Naive thymus-derived CD4-positive, alpha-beta T cell (primary cell): ENCODE measurements at regions not wholly inside any gene's neighbourhood (a gene's known extent, or its start where the extent isn't known, plus 50 kb on each side); places are given as distances from the start of the nearest gene placed in this dataset.

Experiments
- ATAC-seq: fragments of 150-1000 bp; cut with Tn5 transposase; 2 replicates; pipeline ENCODE4 v1.10.0; 2021; ENCODE audit warnings: mild to moderate bottlenecking, moderate library complexity
- CTCF ChIA-PET: fragments of 350-600 bp; sonication (Branson Sonifier 250); formaldehyde crosslinking; loops from one replicate; lab custom pipeline; 2021; ENCODE audit warnings: antibody characterized with exemption; lab: Charles Lee
- POLR2A ChIA-PET: fragments of 350-600 bp; sonication (Branson Sonifier 250); formaldehyde crosslinking; loops from one replicate; lab custom pipeline; 2021; ENCODE audit warnings: antibody characterized with exemption, inconsistent platforms; lab: Charles Lee
- DNase-seq, 9 donors: peaks; one replicate each; pipeline versions ENCODE4 v3.0.0 to v3.0.0-alpha.2; 2020 to 2022; ENCODE audit warnings: mixed read lengths in 1 of 9
- H3K27ac ChIP-seq: one replicate; pipeline ENCODE4 v1.7.0; 2013; ENCODE audit warnings: mild to moderate bottlenecking, low read depth, low read length, moderate library complexity
- H3K27me3 ChIP-seq, 2 donors: one replicate each; pipeline ENCODE4 v1.7.0; 2013; ENCODE audit warnings: low read length in 2 of 2, mild to moderate bottlenecking in 2 of 2, moderate library complexity in 2 of 2; ENCODE audit not compliant: control insufficient read depth in 2 of 2, insufficient read depth in 2 of 2
- H3K36me3 ChIP-seq, 3 experiments: 1 replicate in 2 of 3; 2 replicates in 1 of 3; pipeline ENCODE4 v1.7.0; 2013; ENCODE audit warnings: low read length in 3 of 3, mild to moderate bottlenecking in 3 of 3, moderate library complexity in 1 of 3; ENCODE audit not compliant: insufficient read depth in 3 of 3, control insufficient read depth in 2 of 3
- H3K4me1 ChIP-seq, 2 donors: one replicate each; pipeline ENCODE4 v1.7.0; 2013; ENCODE audit warnings: low read length in 2 of 2, mild to moderate bottlenecking in 2 of 2, moderate library complexity in 1 of 2; ENCODE audit not compliant: control insufficient read depth in 2 of 2, insufficient read depth in 2 of 2
- H3K4me3 ChIP-seq: 2 replicates; pipeline ENCODE4 v1.7.0; 2013; ENCODE audit warnings: mild to moderate bottlenecking, low read length
- H3K9me3 ChIP-seq, 3 experiments: 1 replicate in 2 of 3; 2 replicates in 1 of 3; pipeline ENCODE4 v1.7.0; 2013; ENCODE audit warnings: low read length in 3 of 3; ENCODE audit not compliant: control insufficient read depth in 2 of 3
- H3K27ac Mint-ChIP-seq, 9 donors: one replicate each; pipeline ENCODE4 v1.8.0; 2020 to 2022; ENCODE audit warnings: mixed read lengths in 9 of 9, mild to moderate bottlenecking in 8 of 9, moderate library complexity in 5 of 9, inconsistent platforms in 2 of 9
- H3K27me3 Mint-ChIP-seq, 5 donors: one replicate each; pipeline ENCODE4 v1.8.0; 2021 to 2022; ENCODE audit warnings: mixed read lengths in 5 of 5, mild to moderate bottlenecking in 1 of 5
- H3K36me3 Mint-ChIP-seq, 5 donors: one replicate each; pipeline ENCODE4 v1.8.0; 2020 to 2022; ENCODE audit warnings: mixed read lengths in 5 of 5, mild to moderate bottlenecking in 3 of 5, inconsistent platforms in 1 of 5
- H3K4me1 Mint-ChIP-seq, 7 donors: one replicate each; pipeline ENCODE4 v1.8.0; 2020 to 2022; ENCODE audit warnings: mixed read lengths in 7 of 7, mild to moderate bottlenecking in 3 of 7, inconsistent platforms in 1 of 7
- H3K4me3 Mint-ChIP-seq, 10 donors: one replicate each; pipeline ENCODE4 v1.8.0; 2020 to 2022; ENCODE audit warnings: mild to moderate bottlenecking in 10 of 10, mixed read lengths in 10 of 10, moderate library complexity in 6 of 10, inconsistent platforms in 2 of 10
- H3K9me3 Mint-ChIP-seq, 11 donors: one replicate each; pipeline ENCODE4 v1.8.0; 2020 to 2022; ENCODE audit warnings: mixed read lengths in 11 of 11, mild to moderate bottlenecking in 4 of 11, inconsistent platforms in 1 of 11, moderate library complexity in 1 of 11
- intact Hi-C, 2 donors: fragments of 100-400 bp; cut with micrococcal nuclease; formaldehyde crosslinking; loops; one replicate each; pipeline ENCODE4 v1.15.1; 2023

- Histone ChIP-seq H3K9me3 (no peaks in the 10 kb centered on the region), H3K27me3 (no peaks in the 10 kb centered on the region), H3K4me1 (no peaks in the 10 kb centered on the region), H3K4me3 (no peak overlapping the region), H3K36me3 (no peaks in the 10 kb centered on the region), H3K27ac (no peak overlapping the region)
- peaks cover 4 to 38% (median 26%) of the 10 kb centered on the region in 5 donors for H3K27me3 Mint-ChIP-seq
- H3K27ac Mint-ChIP-seq, result no peak overlapping the region
- POLR2A ChIA-PET, result no interaction called here
- ATAC-seq (no peak), DNase-seq (no peak)
- intact Hi-C loops, result no loop called here
- no peak overlapping the region for H3K4me3 Mint-ChIP-seq
- no peaks in the 10 kb centered on the region for H3K36me3 Mint-ChIP-seq
- H3K4me1 Mint-ChIP-seq, result no peaks in the 10 kb centered on the region
- peaks cover 0 to 10% (median 0%) of the 10 kb centered on the region in 11 donors for H3K9me3 Mint-ChIP-seq
- CTCF ChIA-PET, result no interaction called here
These were observed 289.4 kb downstream of the THBS2 start for GRCh38 chr6:168964138-168964835.

- CTCF ChIA-PET, result no interaction called here
- no peak for DNase-seq
- H3K9me3 Mint-ChIP-seq, result peaks cover 0 to 10% (median 0%) of the 10 kb centered on the region in 11 donors
- POLR2A ChIA-PET, result no interaction called here
- Histone ChIP-seq H3K36me3 (no peaks in the 10 kb centered on the region), H3K4me3 (no peak overlapping the region), H3K27me3 (no peaks in the 10 kb centered on the region), H3K9me3 (no peaks in the 10 kb centered on the region), H3K4me1 (no peaks in the 10 kb centered on the region), H3K27ac (no peak overlapping the region)
- no peak for ATAC-seq
- H3K4me1 Mint-ChIP-seq, result no peaks in the 10 kb centered on the region
- no peaks in the 10 kb centered on the region for H3K36me3 Mint-ChIP-seq
- intact Hi-C loops, result no loop called here
- no peak overlapping the region for H3K4me3 Mint-ChIP-seq
- H3K27ac Mint-ChIP-seq, result no peak overlapping the region
- H3K27me3 Mint-ChIP-seq, result peaks cover 4 to 38% (median 26%) of the 10 kb centered on the region in 5 donors
These were observed 290.8 kb downstream of the THBS2 start for GRCh38 chr6:168962886-168963285.

GRCh38 chr6:168961264-168961656 lies 292.4 kb downstream of the THBS2 start:
- H3K4me3 Mint-ChIP-seq, result no peak overlapping the region
- H3K4me3 ChIP-seq, result no peak overlapping the region
- H3K27ac ChIP-seq, result no peak overlapping the region
- no peaks in the 10 kb centered on the region for H3K9me3 ChIP-seq
- H3K27me3 ChIP-seq, result no peaks in the 10 kb centered on the region
- H3K4me1 Mint-ChIP-seq, result no peaks in the 10 kb centered on the region
- intact Hi-C loops, result no loop called here
- H3K4me1 ChIP-seq, result no peaks in the 10 kb centered on the region
- H3K36me3 ChIP-seq, result no peaks in the 10 kb centered on the region
- no peak overlapping the region for H3K27ac Mint-ChIP-seq
- H3K9me3 Mint-ChIP-seq, result peaks cover 0 to 3% (median 0%) of the 10 kb centered on the region in 11 donors
- DNase-seq (no peak), ATAC-seq (no peak)
- no peaks in the 10 kb centered on the region for H3K36me3 Mint-ChIP-seq
- ChIA-PET CTCF (no interaction called here), POLR2A (no interaction called here)
- peaks cover 2 to 42% (median 17%) of the 10 kb centered on the region in 5 donors for H3K27me3 Mint-ChIP-seq

GRCh38 chr6:168960551-168961263 lies 292.9 kb downstream of the THBS2 start:
- Mint-ChIP-seq H3K4me3 (no peak overlapping the region), H3K27me3 (peaks cover 4 to 42% (median 17%) of the 10 kb centered on the region in 5 donors), H3K27ac (no peak overlapping the region), H3K36me3 (no peaks in the 10 kb centered on the region), H3K9me3 (peaks cover 0 to 2% (median 0%) of the 10 kb centered on the region in 11 donors), H3K4me1 (no peaks in the 10 kb centered on the region)
- ChIA-PET POLR2A (no interaction called here), CTCF (no interaction called here)
- H3K27me3 ChIP-seq, result no peaks in the 10 kb centered on the region
- H3K36me3 ChIP-seq, result no peaks in the 10 kb centered on the region
- no peaks in the 10 kb centered on the region for H3K4me1 ChIP-seq
- no peak overlapping the region for H3K27ac ChIP-seq
- DNase-seq (no peak), ATAC-seq (no peak)
- H3K9me3 ChIP-seq, result no peaks in the 10 kb centered on the region
- no peak overlapping the region for H3K4me3 ChIP-seq
- intact Hi-C loops, result no loop called here

- intact Hi-C loops, result loop anchor here in 1 of 2 donors (5.0 kb wide), 1 partner anchor 1558 kb away; no protein-coding TSS in a partner anchor
- Histone ChIP-seq H3K27ac (no peak overlapping the region), H3K4me3 (no peak overlapping the region), H3K27me3 (no peaks in the 10 kb centered on the region), H3K9me3 (no peaks in the 10 kb centered on the region), H3K36me3 (no peaks in the 10 kb centered on the region), H3K4me1 (no peaks in the 10 kb centered on the region)
- H3K4me1 Mint-ChIP-seq, result no peaks in the 10 kb centered on the region
- ATAC-seq (no peak), DNase-seq (no peak)
- CTCF ChIA-PET, result interaction anchor here (1.0 kb wide), 1 partner anchor 67 kb away, joined by 3 read pairs; no protein-coding TSS in a partner anchor
- no peak overlapping the region for H3K27ac Mint-ChIP-seq
- no peaks in the 10 kb centered on the region for H3K9me3 Mint-ChIP-seq
- H3K27me3 Mint-ChIP-seq, result peaks cover 4 to 50% (median 25%) of the 10 kb centered on the region in 5 donors
- POLR2A ChIA-PET, result interaction anchor here (0.6 kb wide), 2 partner anchors 10 to 636 kb away, joined by 3 to 4 read pairs; no protein-coding TSS in a partner anchor
- no peak overlapping the region for H3K4me3 Mint-ChIP-seq
- no peaks in the 10 kb centered on the region for H3K36me3 Mint-ChIP-seq
These were observed 293.9 kb downstream of the THBS2 start for GRCh38 chr6:168959696-168960095.

- Mint-ChIP-seq H3K36me3 (no peaks in the 10 kb centered on the region), H3K27ac (no peak overlapping the region), H3K4me3 (no peak overlapping the region), H3K9me3 (no peaks in the 10 kb centered on the region), H3K27me3 (peaks cover 4 to 28% (median 24%) of the 10 kb centered on the region in 5 donors), H3K4me1 (no peaks in the 10 kb centered on the region)
- peak; percentile 73 for ATAC-seq
- peak in 6 of 9 donors; percentile 8 to 44 (median 32) for DNase-seq
- intact Hi-C loops, result loop anchor here (2.0 to 5.0 kb wide), 2 partner anchors 62 to 1560 kb away; no protein-coding TSS in a partner anchor
- H3K4me1 ChIP-seq, result no peaks in the 10 kb centered on the region
- H3K9me3 ChIP-seq, result no peaks in the 10 kb centered on the region
- no peaks in the 10 kb centered on the region for H3K27me3 ChIP-seq
- no peak overlapping the region for H3K4me3 ChIP-seq
- CTCF ChIA-PET, result interaction anchor here (0.7 to 1.6 kb wide), 2 partner anchors 149 to 1573 kb away, joined by 3 to 5 read pairs; no protein-coding TSS in a partner anchor
- H3K36me3 ChIP-seq, result no peaks in the 10 kb centered on the region
- POLR2A ChIA-PET, result no interaction called here
- H3K27ac ChIP-seq, result no peak overlapping the region
These were observed 296.5 kb downstream of the THBS2 start for GRCh38 chr6:168956884-168957730.
